GM20000 (cell line): ENCODE measurements at regions not wholly inside any gene's neighbourhood (a gene's known extent, or its start where the extent isn't known, plus 50 kb on each side); places are given as distances from the start of the nearest gene placed in this dataset.
"Not testable (repeated sequence)": the region's sequence is repeated elsewhere in the genome, so short reads cannot be mapped to it uniquely, and the experiment has no call there.

Experiments used
- DNase-seq: peaks from one replicate; pipeline ENCODE4 v3.0.0; 2012; ENCODE audit warnings: low spot score
- CTCF ChIP-seq: IDR thresholded peaks from 2 replicates; pipeline ENCODE4 v1.5.1; 2012; ENCODE audit warnings: mild to moderate bottlenecking, control low read depth; ENCODE audit errors: extremely low read depth, missing control alignments

DNA sequence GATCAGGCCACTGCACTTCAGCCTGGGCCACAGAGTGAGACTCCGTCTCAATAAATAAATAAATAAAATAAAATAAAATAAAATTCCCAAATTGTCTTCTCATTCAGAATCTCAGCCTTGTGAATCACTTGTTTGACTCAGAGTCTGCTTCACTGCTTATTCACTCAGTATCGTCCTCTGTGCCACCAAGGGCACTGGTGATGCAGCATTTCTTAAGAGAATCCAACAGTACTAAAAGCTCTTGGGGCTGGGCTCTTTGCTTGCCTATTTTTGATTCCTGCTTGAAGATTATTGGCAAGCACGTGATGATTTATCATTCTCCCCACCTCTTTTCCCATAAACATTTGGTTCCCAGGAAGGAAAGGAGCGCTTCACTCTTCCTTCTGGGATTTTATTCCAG is 54.8 kb upstream of the HMGB1 start:
- no peak for DNase-seq

DNA sequence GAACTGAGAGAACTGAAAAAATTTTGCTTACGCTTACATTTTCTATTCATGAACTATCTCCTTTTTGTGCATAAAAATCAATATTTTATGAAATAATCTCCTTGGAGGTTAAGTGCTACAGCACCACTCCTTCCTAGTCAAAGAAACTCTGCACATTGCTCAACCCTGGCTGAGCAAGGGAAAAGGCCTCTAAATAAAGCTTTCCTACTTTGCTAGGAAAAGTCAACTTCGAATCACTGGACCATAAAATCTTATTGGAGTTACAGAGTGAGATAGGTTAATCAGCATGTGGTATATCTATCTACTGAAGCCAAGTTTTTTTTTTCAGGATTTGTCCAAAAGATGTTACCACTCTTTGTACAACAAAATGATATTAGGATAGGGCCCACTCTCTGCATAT is 57.5 kb upstream of the HMGB1 start:
- DNase-seq: no peak
- no peak for TF ChIP-seq CTCF

More for the DNA sequence above, 54.8 kb upstream of the HMGB1 start:
- TF ChIP-seq CTCF: no peak

DNA sequence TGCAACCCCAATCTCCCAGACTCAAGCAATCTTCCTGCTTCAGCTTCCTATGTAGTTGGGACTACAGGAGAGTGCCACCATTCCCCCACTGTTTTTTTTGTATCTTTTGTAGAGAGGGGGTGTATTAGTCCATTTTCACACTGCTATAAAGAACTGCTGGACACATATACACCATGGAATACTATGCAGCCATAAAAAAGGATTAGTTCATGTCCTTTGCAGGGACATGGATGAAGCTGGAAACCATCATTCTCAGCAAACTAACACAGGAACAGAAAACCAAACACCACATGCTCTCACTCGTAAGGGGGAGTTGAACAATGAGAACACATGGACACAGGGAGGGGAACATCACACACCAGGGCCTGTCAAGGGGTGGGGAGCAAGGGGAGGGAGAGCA is 58.1 kb upstream of the HMGB1 start:
- not testable (repeated sequence) for DNase-seq

GRCh38 chr13:30525212-30525611 is 59.5 kb upstream of the HMGB1 start:
- not testable (repeated sequence) for DNase-seq

GRCh38 chr13:30526612-30527495 is 61.1 kb upstream of the HMGB1 start:
- TF ChIP-seq CTCF: no peak
- DNase-seq: no peak

DNA sequence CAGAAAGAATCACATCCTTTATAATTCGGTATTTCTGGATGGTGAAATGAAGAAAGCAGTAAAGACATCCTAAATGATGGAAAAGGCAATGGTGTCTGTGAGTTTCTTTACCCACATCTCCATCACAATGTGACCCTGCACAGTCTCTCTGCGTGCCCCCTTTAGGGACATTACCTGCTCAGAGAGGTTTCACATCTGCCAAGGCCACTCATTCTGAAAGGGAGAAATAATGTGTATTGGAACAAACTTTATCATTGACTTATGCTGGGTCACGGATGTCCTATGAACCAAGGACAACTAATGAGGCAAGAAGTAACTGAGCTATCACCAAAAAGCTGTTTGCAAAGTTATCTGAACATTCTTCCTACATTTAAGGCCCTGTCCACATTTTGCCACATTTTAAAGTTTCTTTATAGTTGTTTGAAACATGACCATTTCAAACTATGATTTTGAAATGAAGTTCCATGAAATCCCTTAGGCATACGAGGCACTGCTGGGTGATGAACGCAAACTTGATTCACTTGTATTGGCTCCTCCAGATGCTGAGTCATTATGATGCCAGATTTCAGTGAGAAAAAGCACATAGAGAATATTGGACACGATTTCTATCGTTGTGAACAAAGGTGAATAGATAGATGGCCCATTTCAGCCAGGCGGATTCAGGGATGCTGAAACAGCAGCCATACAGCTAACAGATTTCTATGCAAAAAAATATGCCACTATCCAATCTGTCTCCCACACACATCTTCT is 63.5 kb upstream of the HMGB1 start:
- no peak for TF ChIP-seq CTCF
- DNase-seq: no peak

- no peak for TF ChIP-seq CTCF
- DNase-seq: no peak
Measured at GRCh38 chr13:30535046-30535445, 69.3 kb upstream of the HMGB1 start.

DNA sequence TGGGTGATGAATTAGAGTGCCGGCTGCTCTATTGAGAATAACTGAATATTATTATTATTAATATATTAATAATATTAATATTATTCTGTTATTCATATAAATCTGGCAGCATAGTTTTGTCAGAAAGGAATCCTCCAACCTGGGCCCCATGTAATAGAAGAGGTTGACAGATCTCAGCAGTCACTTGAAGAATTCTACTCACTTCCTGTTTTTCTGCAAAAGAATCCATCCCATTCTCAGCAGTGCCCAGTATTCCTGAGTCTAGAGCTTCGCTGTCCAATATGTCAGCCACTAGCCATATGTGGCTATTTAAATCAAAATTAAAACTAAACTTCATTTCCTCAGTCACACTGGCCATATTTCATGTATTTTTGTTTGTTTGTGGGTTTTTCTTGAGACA is 72.4 kb upstream of the USPL1 start:
- TF ChIP-seq CTCF: no peak
- DNase-seq: no peak

DNA sequence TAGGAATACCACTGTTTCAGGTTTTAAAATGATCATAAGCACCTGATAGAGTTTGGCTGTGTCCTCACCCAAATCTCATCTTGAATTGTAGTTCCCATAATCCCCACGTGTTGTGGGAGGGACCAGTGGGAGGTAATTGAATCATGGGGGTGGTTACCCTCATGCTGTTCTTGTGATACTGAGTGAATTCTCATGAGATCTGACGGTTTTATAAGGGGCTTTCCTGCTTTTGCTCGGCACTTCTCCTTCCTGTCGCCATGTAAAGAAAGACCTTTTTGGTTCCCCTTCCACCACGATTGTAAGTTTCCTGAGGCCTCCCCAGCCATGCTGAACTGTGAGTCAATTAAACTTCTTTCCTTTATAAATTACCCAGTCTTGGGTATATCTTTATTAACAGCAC is 69.7 kb upstream of the USPL1 start:
- not testable (repeated sequence) for DNase-seq
